ENCODE measurements at regions not wholly inside any gene's neighbourhood (a gene's known extent, or its start where the extent isn't known, plus 50 kb on each side); places are given as distances from the start of the nearest gene placed in this dataset.

DNA sequence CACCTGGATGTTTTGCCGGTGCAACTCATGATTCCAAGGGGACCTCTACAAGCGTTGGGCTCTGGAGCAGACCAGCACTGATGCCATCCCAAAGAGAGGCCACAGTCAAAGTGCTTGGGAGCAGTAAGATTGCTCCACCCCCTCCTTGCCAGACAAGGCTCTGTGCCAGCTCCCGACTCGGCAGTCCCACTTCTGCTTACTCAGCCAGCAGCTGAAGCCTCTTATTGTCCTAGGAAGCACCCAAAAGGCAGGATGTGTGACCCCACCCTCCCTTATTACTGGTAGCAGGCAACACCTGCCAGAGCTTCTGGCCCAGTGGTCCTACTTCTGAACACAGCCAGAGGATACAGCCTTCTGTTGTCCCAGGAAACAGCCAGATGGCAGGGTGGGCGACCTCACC is 614.2 kb downstream of the TENT5A start:
- H3K27ac ChIP-seq, result no peak overlapping the region
- TF ChIP-seq, protein P1, sequence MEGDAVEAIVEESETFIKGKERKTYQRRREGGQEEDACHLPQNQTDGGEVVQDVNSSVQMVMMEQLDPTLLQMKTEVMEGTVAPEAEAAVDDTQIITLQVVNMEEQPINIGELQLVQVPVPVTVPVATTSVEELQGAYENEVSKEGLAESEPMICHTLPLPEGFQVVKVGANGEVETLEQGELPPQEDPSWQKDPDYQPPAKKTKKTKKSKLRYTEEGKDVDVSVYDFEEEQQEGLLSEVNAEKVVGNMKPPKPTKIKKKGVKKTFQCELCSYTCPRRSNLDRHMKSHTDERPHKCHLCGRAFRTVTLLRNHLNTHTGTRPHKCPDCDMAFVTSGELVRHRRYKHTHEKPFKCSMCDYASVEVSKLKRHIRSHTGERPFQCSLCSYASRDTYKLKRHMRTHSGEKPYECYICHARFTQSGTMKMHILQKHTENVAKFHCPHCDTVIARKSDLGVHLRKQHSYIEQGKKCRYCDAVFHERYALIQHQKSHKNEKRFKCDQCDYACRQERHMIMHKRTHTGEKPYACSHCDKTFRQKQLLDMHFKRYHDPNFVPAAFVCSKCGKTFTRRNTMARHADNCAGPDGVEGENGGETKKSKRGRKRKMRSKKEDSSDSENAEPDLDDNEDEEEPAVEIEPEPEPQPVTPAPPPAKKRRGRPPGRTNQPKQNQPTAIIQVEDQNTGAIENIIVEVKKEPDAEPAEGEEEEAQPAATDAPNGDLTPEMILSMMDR (conservative IDR thresholded peaks at IDR 0.05), result no peak
- no peak for TF ChIP-seq ZFX (IDR thresholded peaks at IDR 0.05)

DNA sequence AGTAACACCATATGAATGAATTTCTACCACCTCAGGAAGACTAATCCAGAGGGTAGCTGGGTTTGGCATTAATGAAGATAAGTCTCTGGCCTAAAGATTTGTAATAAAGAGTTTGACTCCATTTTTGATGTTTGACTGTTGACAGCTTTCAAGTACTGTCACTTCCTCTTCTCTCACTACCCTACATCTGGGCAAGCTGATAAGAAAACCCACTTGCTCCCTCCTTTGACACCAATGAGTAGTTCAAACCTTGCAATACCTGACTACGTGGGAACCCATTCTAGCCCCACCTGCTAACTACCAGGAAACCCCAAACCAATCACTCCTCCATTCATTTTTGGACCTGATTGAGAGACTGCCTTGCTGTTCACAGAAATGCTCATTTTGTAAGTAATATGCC is 621.5 kb downstream of the TENT5A start:
- TF ChIP-seq, protein P1 (conservative IDR thresholded peaks at IDR 0.05), result no peak
- TF ChIP-seq ZFX (IDR thresholded peaks at IDR 0.05), result no peak
- H3K27ac ChIP-seq, result no peak overlapping the region

DNA sequence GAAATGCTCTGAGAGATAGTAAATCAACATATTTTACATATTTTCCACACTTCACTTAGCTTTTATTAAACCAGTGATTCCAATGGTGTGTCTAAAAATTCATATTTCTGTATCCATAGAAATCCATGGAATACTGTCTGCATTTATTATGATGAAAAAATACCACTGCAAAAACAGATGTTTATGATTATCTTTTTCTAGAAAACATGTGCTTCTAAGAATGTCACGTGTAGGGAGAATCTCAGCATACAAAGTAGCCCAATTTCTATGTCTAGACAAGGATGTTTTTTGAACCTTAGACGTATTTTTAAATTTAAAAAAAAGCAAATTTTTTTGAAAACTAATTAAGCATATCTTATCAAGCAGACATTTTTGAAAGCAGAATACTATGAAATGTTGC is 622.4 kb downstream of the TENT5A start:
- TF ChIP-seq, protein P1 (conservative IDR thresholded peaks at IDR 0.05), result no peak
- no peak for TF ChIP-seq ZFX (IDR thresholded peaks at IDR 0.05)
- H3K27ac ChIP-seq, result no peak overlapping the region

DNA sequence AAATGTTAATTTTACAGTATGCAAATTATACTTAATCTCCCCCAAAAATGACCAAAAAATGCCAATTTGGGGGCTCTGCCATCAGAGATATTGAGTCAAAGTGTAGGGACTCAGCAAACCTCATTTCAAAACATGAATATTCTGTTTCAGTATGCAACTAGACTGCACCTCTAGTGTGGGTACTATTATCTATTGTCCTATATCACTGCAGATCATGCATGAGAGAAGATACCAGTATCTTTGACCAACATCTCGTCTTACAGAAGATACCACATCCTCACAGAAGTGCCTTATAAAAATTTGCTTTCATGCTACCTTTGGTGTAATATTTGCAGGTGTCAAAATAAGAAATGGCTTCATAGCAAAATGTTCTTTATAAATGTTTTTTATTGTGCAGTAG is 623.8 kb downstream of the TENT5A start:
- TF ChIP-seq, protein P1 (conservative IDR thresholded peaks at IDR 0.05), result no peak
- TF ChIP-seq ZFX (IDR thresholded peaks at IDR 0.05), result no peak
- H3K27ac ChIP-seq, result no peak overlapping the region

DNA sequence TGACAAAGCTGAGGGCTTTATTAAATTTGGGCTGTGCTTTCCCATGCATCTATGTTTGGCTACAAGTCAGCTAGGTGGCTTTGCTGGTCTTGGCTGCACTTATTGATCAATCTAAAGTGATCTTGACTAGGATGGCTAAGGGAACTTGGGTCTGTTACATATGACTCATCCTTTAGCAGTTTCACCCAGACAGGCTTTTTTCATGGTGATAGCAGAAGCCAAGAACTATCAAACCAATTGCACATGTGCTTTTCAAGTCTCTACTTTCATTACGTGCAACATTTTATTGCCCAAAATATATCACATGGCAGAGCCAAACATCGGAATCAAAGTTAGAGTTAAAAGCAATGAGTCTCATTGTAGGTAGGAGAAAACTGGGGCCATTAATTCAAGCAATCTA is 626.3 kb downstream of the TENT5A start:
- no peak for TF ChIP-seq ZFX (IDR thresholded peaks at IDR 0.05)
- TF ChIP-seq, protein P1 (conservative IDR thresholded peaks at IDR 0.05), result no peak
- H3K27ac ChIP-seq, result no peak overlapping the region

DNA sequence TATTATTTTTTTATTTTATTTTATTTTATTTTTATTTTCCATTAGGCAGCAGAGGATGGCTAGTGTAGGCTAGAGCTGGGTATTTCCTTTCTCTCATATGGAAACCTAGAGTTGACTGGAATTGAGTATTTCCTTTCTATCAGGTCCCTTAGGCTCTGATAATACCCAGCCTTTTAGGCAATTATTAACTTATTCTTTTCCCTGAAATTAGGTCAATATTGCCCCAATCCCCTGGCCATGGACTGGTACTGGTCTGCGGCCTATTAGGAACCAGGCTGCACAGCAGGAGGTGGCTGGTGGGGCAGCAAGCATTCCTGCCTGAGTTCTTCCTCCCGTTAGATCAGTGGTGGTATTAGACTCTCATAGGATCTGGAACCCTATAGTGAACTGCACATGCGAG is 632.2 kb downstream of the TENT5A start:
- no peak for TF ChIP-seq ZFX (IDR thresholded peaks at IDR 0.05)
- TF ChIP-seq, protein P1 (conservative IDR thresholded peaks at IDR 0.05), result no peak
- H3K27ac ChIP-seq, result no peak overlapping the region

DNA sequence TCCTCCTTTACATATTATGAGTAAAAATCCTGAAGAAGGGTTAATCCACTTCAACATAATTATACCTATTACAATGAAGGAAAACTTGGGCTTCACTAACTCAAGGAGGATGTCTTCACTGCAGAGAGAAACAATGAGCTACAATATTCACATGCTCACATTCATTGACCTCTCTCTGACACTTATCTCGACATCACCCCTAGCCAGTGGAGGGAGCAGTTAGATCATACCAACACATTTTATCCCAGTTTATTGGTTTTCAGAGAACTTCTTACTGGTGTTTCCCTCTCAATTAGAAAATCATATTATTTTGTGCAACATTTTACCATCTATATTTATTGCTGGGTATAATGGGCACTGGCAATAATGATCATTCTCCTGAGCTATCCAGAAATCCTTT is 646.5 kb downstream of the TENT5A start:
- H3K27ac ChIP-seq, result no peak overlapping the region
- TF ChIP-seq, protein P1 (conservative IDR thresholded peaks at IDR 0.05), result 0 out of 2 replicates have a peak, but pooled peaks have one; percentile 3
- no peak for TF ChIP-seq ZFX (IDR thresholded peaks at IDR 0.05)
